GM12864 (cell line): ENCODE measurements at regions not wholly inside any gene's neighbourhood (a gene's known extent, or its start where the extent isn't known, plus 50 kb on each side); places are given as distances from the start of the nearest gene placed in this dataset.

ENCODE experiments used
- DNase-seq: peaks from one replicate; pipeline ENCODE4 v3.0.0-alpha.2; 2011; ENCODE audit warnings: low read depth
- H3K4me3 ChIP-seq: 2 replicates; pipeline ENCODE4 v1.5.1; 2011; ENCODE audit warnings: mild to moderate bottlenecking, low read depth, low read length, control low read depth
- CTCF ChIP-seq: IDR thresholded peaks from 2 replicates; pipeline ENCODE4 v1.5.1; 2011; ENCODE audit warnings: low read depth, mild to moderate bottlenecking, moderate library complexity, low read length, control low read depth, inconsistent platforms; ENCODE audit errors: missing control alignments

GRCh38 chr7:13312307-13312706 lies 624.9 kb downstream of the ARL4A start:
- no peak for TF ChIP-seq CTCF
- no peak overlapping the region for H3K4me3 ChIP-seq
- no peak for DNase-seq

DNA sequence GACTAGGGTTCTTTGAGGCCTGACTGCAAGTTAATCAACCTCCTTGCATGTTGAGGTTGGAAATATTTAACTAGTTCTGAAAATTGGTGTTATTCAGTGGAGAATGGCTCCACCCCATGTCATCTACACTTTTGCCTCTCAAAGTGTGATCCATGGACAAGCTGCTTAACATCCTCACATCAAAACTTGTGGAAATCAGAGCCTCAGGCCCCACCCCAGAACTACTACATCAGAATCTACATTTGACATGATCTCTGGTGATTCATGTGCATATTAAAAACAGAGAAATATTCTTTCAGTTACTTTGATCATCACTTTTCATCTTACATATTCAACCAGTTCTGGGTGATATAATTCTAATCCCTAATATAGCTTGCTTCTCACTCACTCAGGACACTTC lies 632.9 kb downstream of the ARL4A start:
- H3K4me3 ChIP-seq, result no peak overlapping the region
- DNase-seq, result no peak
- no peak for TF ChIP-seq CTCF

DNA sequence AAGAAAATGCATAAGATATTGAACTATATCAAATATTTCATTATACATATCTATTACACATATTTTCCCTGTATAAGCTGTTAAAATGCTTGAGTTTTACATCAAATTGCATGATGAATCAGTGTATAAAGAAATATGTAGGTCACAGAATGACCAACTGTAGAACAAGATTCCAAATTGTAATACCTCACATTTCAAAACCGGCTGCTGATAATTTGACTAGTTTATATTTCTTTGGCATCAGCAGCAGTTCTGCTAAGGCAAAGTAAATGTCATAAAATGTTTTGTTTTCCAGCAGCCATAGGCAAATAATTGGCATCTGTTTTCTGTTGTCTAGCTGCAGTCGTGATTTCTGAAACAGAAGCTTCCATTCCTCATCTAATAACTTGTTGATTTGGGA lies 633.9 kb downstream of the ARL4A start:
- DNase-seq, result no peak
- TF ChIP-seq CTCF, result no peak
- no peak overlapping the region for H3K4me3 ChIP-seq

GRCh38 chr7:13322126-13322525 lies 634.7 kb downstream of the ARL4A start:
- no peak overlapping the region for H3K4me3 ChIP-seq
- TF ChIP-seq CTCF, result no peak
- DNase-seq, result no peak

DNA sequence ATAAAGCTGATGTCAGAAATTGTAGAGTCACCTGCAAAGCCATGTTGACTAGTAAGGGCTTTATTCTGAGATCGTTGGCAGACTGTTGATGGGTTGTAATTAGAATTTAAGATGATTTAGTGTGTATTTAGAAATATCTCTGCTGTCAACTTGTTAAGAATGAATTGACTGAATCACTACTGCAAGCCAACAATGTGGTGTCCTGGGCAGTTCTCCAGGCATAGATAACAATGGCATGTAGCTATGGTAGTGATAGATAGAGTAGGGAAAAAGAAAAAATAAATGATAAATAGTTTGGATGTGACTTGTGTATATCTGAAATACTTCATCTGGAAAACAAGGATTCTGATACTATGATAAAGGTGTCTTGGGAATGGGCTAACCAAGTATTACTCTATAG lies 640.2 kb downstream of the ARL4A start:
- DNase-seq, result no peak
- no peak for TF ChIP-seq CTCF
- H3K4me3 ChIP-seq, result no peak overlapping the region

GRCh38 chr7:13333371-13333770 lies 645.9 kb downstream of the ARL4A start:
- DNase-seq, result no peak
- TF ChIP-seq CTCF, result no peak
- no peak overlapping the region for H3K4me3 ChIP-seq

DNA sequence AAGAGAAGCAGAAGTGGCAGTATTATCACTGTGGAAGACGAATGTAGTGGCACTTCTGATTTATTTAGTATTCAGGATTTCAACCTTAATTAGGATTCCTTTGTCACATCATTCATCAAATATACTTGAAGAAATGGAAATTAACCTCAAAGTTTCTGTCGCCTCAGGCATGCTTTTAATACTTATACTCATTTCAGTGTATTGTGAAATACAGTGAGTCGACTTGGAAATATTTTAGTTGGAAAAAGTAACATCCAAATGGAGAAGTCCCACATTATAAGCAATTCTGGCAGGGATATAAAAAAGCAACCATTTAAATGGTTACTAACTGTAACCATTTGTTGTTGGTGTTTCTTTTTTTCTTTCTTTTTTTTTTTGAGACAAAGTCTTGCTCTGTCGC lies 648.8 kb downstream of the ARL4A start:
- no peak for TF ChIP-seq CTCF
- H3K4me3 ChIP-seq, result no peak overlapping the region
- DNase-seq, result no peak
